ENCODE measurements at regions not wholly inside any gene's neighbourhood (a gene's known extent, or its start where the extent isn't known, plus 50 kb on each side); places are given as distances from the start of the nearest gene placed in this dataset.

GRCh38 chr5:124796495-124796894, 50.1 kb upstream of the ZNF608 start:
- no peaks in the 10 kb centered on the region for H3K4me1 ChIP-seq
- no peak for DNase-seq
- no peak overlapping the region for H3K27ac ChIP-seq
- no peaks in the 10 kb centered on the region for H3K27me3 ChIP-seq
- TF ChIP-seq CTCF (IDR thresholded peaks at IDR 0.05), result no peak
- no peak for TF ChIP-seq POLR2A (IDR thresholded peaks at IDR 0.05)
- no peak overlapping the region for H3K4me3 ChIP-seq (replicated peaks in 1 of 3)
- no peaks in the 10 kb centered on the region for H3K36me3 ChIP-seq
- intact Hi-C loops (cut with DNase I), result no loop called here
- H3K9me3 ChIP-seq, result no peaks in the 10 kb centered on the region

GRCh38 chr5:124797665-124798087, 51.2 kb upstream of the ZNF608 start:
- no peak overlapping the region for H3K4me3 ChIP-seq (replicated peaks in 1 of 3)
- TF ChIP-seq POLR2A (IDR thresholded peaks at IDR 0.05) (no peak), CTCF (IDR thresholded peaks at IDR 0.05) (no peak)

GRCh38 chr5:124798890-124799289, 52.5 kb upstream of the ZNF608 start:
- DNase-seq, result no peak
- no peaks in the 10 kb centered on the region for H3K27me3 ChIP-seq
- H3K36me3 ChIP-seq, result no peaks in the 10 kb centered on the region
- no peak overlapping the region for H3K4me3 ChIP-seq (replicated peaks in 1 of 3)
- H3K27ac ChIP-seq, result no peak overlapping the region
- TF ChIP-seq POLR2A (IDR thresholded peaks at IDR 0.05), result no peak
- TF ChIP-seq CTCF (IDR thresholded peaks at IDR 0.05), result no peak
- H3K4me1 ChIP-seq, result no peaks in the 10 kb centered on the region
- 99 to 100% methylated on average over 3 of the region's 3 CpGs for WGBS, 2 donors
- intact Hi-C loops (cut with DNase I), result no loop called here
- H3K9me3 ChIP-seq, result no peaks in the 10 kb centered on the region

More at GRCh38 chr5:124797665-124798087, 51.2 kb upstream of the ZNF608 start:
- DNase-seq, result no peak
- H3K9me3 ChIP-seq, result no peaks in the 10 kb centered on the region
- H3K4me1 ChIP-seq, result no peaks in the 10 kb centered on the region
- H3K27me3 ChIP-seq, result no peaks in the 10 kb centered on the region
- no peaks in the 10 kb centered on the region for H3K36me3 ChIP-seq
- WGBS, 2 donors, result 95 to 97% methylated on average over 7 to 12 of the region's 12 CpGs
- intact Hi-C loops (cut with DNase I), result no loop called here
- no peak overlapping the region for H3K27ac ChIP-seq

- Histone ChIP-seq H3K27me3 (no peaks in the 10 kb centered on the region), H3K4me1 (peaks cover under 1 to 6% of the 10 kb centered on the region in 2 donors), H3K4me3 (replicated peaks in 1 of 3) (no peak overlapping the region), H3K27ac (no peak overlapping the region), H3K36me3 (no peaks in the 10 kb centered on the region), H3K9me3 (no peaks in the 10 kb centered on the region)
- TF ChIP-seq CTCF (IDR thresholded peaks at IDR 0.05) (no peak), POLR2A (IDR thresholded peaks at IDR 0.05) (no peak)
- intact Hi-C loops (cut with DNase I), result no loop called here
- DNase-seq, result no peak
- WGBS, 2 donors, result 80 to 90% methylated on average over 3 of the region's 3 CpGs
Observed at GRCh38 chr5:124801551-124801950, 55.1 kb upstream of the ZNF608 start.

GRCh38 chr5:124803617-124804323, 57.3 kb upstream of the ZNF608 start:
- TF ChIP-seq CTCF (IDR thresholded peaks at IDR 0.05) (no peak), POLR2A (IDR thresholded peaks at IDR 0.05) (no peak)
- no peak overlapping the region for H3K27ac ChIP-seq
- no peaks in the 10 kb centered on the region for H3K36me3 ChIP-seq
- DNase-seq, result no peak
- no peaks in the 10 kb centered on the region for H3K9me3 ChIP-seq
- WGBS, 2 donors, result 90 to 94% methylated on average over 3 of the region's 3 CpGs
- no peak overlapping the region for H3K4me3 ChIP-seq (replicated peaks in 1 of 3)
- intact Hi-C loops (cut with DNase I), result no loop called here
- H3K4me1 ChIP-seq, result peaks cover 6 to 10% of the 10 kb centered on the region in 2 donors
- H3K27me3 ChIP-seq, result no peaks in the 10 kb centered on the region
